GM21381 (cell line): ENCODE measurements at regions not wholly inside any gene's neighbourhood (a gene's known extent, or its start where the extent isn't known, plus 50 kb on each side); places are given as distances from the start of the nearest gene placed in this dataset.

Experiments
- ATAC-seq: cut with Tn5 transposase; IDR thresholded peaks from one replicate; pipeline ENCODE4 v1.9.1; 2021; ENCODE audit warnings: mild to moderate bottlenecking, moderate library complexity; ENCODE audit not compliant: unreplicated experiment

GRCh38 chr5:158080112-158080511 is 221.2 kb upstream of the CLINT1 start:
- ATAC-seq: no peak

GRCh38 chr5:158079097-158079496 is 220.2 kb upstream of the CLINT1 start:
- no peak for ATAC-seq

- ATAC-seq: peak; percentile 58
Measured at GRCh38 chr5:158074992-158075769, 216.2 kb upstream of the CLINT1 start.

GRCh38 chr5:158074597-158074991 is 215.6 kb upstream of the CLINT1 start:
- no peak for ATAC-seq

- ATAC-seq: no peak
Measured at GRCh38 chr5:158070859-158071258, 211.9 kb upstream of the CLINT1 start.

- no peak for ATAC-seq
Measured at GRCh38 chr5:158069838-158070237, 210.9 kb upstream of the CLINT1 start.

- ATAC-seq: no peak
Measured at GRCh38 chr5:158068964-158069363, 210.0 kb upstream of the CLINT1 start.

- ATAC-seq: no peak
Measured at GRCh38 chr5:158066076-158066475, 207.1 kb upstream of the CLINT1 start.

- no peak for ATAC-seq
Measured at GRCh38 chr5:158064334-158065123, 205.6 kb upstream of the CLINT1 start.

- no peak for ATAC-seq
Measured at GRCh38 chr5:158063052-158063451, 204.1 kb upstream of the CLINT1 start.

- no peak for ATAC-seq
Measured at GRCh38 chr5:158061451-158061850, 202.5 kb upstream of the CLINT1 start.

GRCh38 chr5:158060212-158060611 is 201.3 kb upstream of the CLINT1 start:
- ATAC-seq: no peak

GRCh38 chr5:158058208-158059120 is 199.5 kb upstream of the CLINT1 start:
- ATAC-seq: no peak

GRCh38 chr5:158056130-158056825 is 197.3 kb upstream of the CLINT1 start:
- no peak for ATAC-seq

GRCh38 chr5:158055111-158055501 is 196.2 kb upstream of the CLINT1 start:
- ATAC-seq: no peak

- ATAC-seq: no peak
Measured at GRCh38 chr5:158054223-158055110, 195.5 kb upstream of the CLINT1 start.

GRCh38 chr5:158051036-158051435 is 192.1 kb upstream of the CLINT1 start:
- ATAC-seq: no peak

GRCh38 chr5:158050421-158050820 is 191.5 kb upstream of the CLINT1 start:
- ATAC-seq: no peak

GRCh38 chr5:158049459-158049858 is 190.5 kb upstream of the CLINT1 start:
- ATAC-seq: no peak

GRCh38 chr5:158045696-158046095 is 186.8 kb upstream of the CLINT1 start:
- ATAC-seq: no peak
